ENCODE measurements at regions not wholly inside any gene's neighbourhood (a gene's known extent, or its start where the extent isn't known, plus 50 kb on each side); places are given as distances from the start of the nearest gene placed in this dataset.
A peak's percentile ranks its signal among the peaks of the same experiment; 100 is the strongest.

- ATAC-seq (peak; percentile 29; the same call in 2 of the 3 replicates), DNase-seq (ENCODE audit: low read depth, low spot score) (no peak), FAIRE-seq (no peak)
- H3K27ac ChIP-seq (ENCODE audit: control insufficient read depth, insufficient read depth) = no peak overlapping the region
- H3K79me2 ChIP-seq (ENCODE audit: control insufficient read depth, insufficient read depth, low read length) = no peaks in the 10 kb centered on the region
- in situ Hi-C loops (cut with MboI) = no loop called here
- no peaks in the 10 kb centered on the region for H4K20me1 ChIP-seq (ENCODE audit: control insufficient read depth, insufficient read depth)
- intact Hi-C loops (cut with micrococcal nuclease; ENCODE audit: unreplicated experiment) = no loop called here
- H3K4me1 ChIP-seq (ENCODE audit: control insufficient read depth, insufficient read depth, low read length) = no peaks in the 10 kb centered on the region
- TF ChIP-seq HSF1 (IDR thresholded peaks at IDR 0.05; ENCODE audit: low read depth, low read length) = no peak
- TF ChIP-seq BCL11A (IDR thresholded peaks at IDR 0.05; ENCODE audit: low read depth, low read length) = 0 out of 2 replicates have a peak, but pooled peaks have one; percentile 8
- H3K9me3 ChIP-seq (replicated peaks; ENCODE audit: control insufficient read depth, insufficient read depth, low read length) = no peaks in the 10 kb centered on the region
- no peaks in the 10 kb centered on the region for H3K36me3 ChIP-seq (ENCODE audit: control insufficient read depth in 2 of 2, insufficient read depth in 2 of 2, low read length in 1 of 2)
- no peak overlapping the region for H3K9ac ChIP-seq (ENCODE audit: control insufficient read depth, insufficient read depth, low read length)
- ChIA-PET CTCF (no interaction called here), SMC1A (ENCODE audit: uncharacterized antibody, unreplicated experiment) (interaction anchor here (2.0 kb wide), 1 partner anchor 10 kb away, joined by 6 read pairs; no protein-coding TSS in a partner anchor), RAD21 (ENCODE audit: unreplicated experiment) (no interaction called here), POLR2A (interaction anchor here (0.6 kb wide), 1 partner anchor 44 kb away, joined by 3 read pairs; no protein-coding TSS in a partner anchor)
- H3K27me3 ChIP-seq (replicated peaks in 1 of 2; ENCODE audit: control insufficient read depth in 2 of 2, insufficient read depth in 2 of 2, low read length in 1 of 2) = no peaks in the 10 kb centered on the region
- whole genome bisulfite sequencing (ENCODE audit: insufficient coverage, insufficient replicate concordance, low lambda C conversion rate, missing lambda C conversion rate) = 10% methylated on average over 3 of the region's 3 CpGs
- H3K4me2 ChIP-seq (ENCODE audit: control insufficient read depth, insufficient read depth) = no peak overlapping the region
- BruUV-seq (replicated peaks) = no TSS peak
- H3K4me3 ChIP-seq = no peak overlapping the region
- no peak overlapping the region for H2AFZ ChIP-seq (ENCODE audit: control insufficient read depth, low read depth, low read length)
These were observed 382.8 kb downstream of the ADAMTS20 start for GRCh38 chr12:43169115-43169681.

- no TSS peak for BruUV-seq (replicated peaks)
- CTCF ChIA-PET = no interaction called here
- H3K9ac ChIP-seq (ENCODE audit: control insufficient read depth, insufficient read depth, low read length) = no peak overlapping the region
- RAD21 ChIA-PET (ENCODE audit: unreplicated experiment) = no interaction called here
- no peak overlapping the region for H2AFZ ChIP-seq (ENCODE audit: control insufficient read depth, low read depth, low read length)
- no peaks in the 10 kb centered on the region for H3K36me3 ChIP-seq (ENCODE audit: control insufficient read depth in 2 of 2, insufficient read depth in 2 of 2, low read length in 1 of 2)
- no peaks in the 10 kb centered on the region for H3K4me1 ChIP-seq (ENCODE audit: control insufficient read depth, insufficient read depth, low read length)
- no peaks in the 10 kb centered on the region for H3K27me3 ChIP-seq (replicated peaks in 1 of 2; ENCODE audit: control insufficient read depth in 2 of 2, insufficient read depth in 2 of 2, low read length in 1 of 2)
- WGBS (ENCODE audit: insufficient coverage, insufficient replicate concordance, low lambda C conversion rate, missing lambda C conversion rate) = 49% methylated on average over 3 of the region's 3 CpGs
- DNase-seq (ENCODE audit: low read depth, low spot score) (no peak), ATAC-seq (no peak), FAIRE-seq (no peak)
- no peaks in the 10 kb centered on the region for H4K20me1 ChIP-seq (ENCODE audit: control insufficient read depth, insufficient read depth)
- SMC1A ChIA-PET (ENCODE audit: uncharacterized antibody, unreplicated experiment) = no interaction called here
- in situ Hi-C loops (cut with MboI) = no loop called here
- H3K79me2 ChIP-seq (ENCODE audit: control insufficient read depth, insufficient read depth, low read length) = no peaks in the 10 kb centered on the region
- POLR2A ChIA-PET = no interaction called here
- no peak overlapping the region for H3K4me2 ChIP-seq (ENCODE audit: control insufficient read depth, insufficient read depth)
- no peaks in the 10 kb centered on the region for H3K9me3 ChIP-seq (replicated peaks; ENCODE audit: control insufficient read depth, insufficient read depth, low read length)
- no peak overlapping the region for H3K4me3 ChIP-seq
- intact Hi-C loops (cut with micrococcal nuclease; ENCODE audit: unreplicated experiment) = no loop called here
- no peak overlapping the region for H3K27ac ChIP-seq (ENCODE audit: control insufficient read depth, insufficient read depth)
- TF ChIP-seq IKZF2 (IDR thresholded peaks at IDR 0.05) = no peak
- no peak for TF ChIP-seq E2F4 (IDR thresholded peaks at IDR 0.05; ENCODE audit: low read depth, low read length)
- TF ChIP-seq CEBPB (IDR thresholded peaks at IDR 0.05; ENCODE audit: borderline replicate concordance in 1 of 2, low read depth in 2 of 2, low read length in 2 of 2) = no peak
- TF ChIP-seq ETV6 (conservative IDR thresholded peaks at IDR 0.05 in 1 of 2, IDR thresholded peaks at IDR 0.05 in 1 of 2; ENCODE audit: borderline replicate concordance in 1 of 2, low read depth in 1 of 2) = no peak
- TF ChIP-seq SMAD1 (IDR thresholded peaks at IDR 0.05; ENCODE audit: low read depth, partially characterized antibody) = no peak
- TF ChIP-seq KAT2A (conservative IDR thresholded peaks at IDR 0.05; ENCODE audit: control insufficient read depth, low read depth, low read length) = no peak
- TF ChIP-seq RAD21 (IDR thresholded peaks at IDR 0.05; ENCODE audit: insufficient read depth, low read depth, low read length) = no peak
- no peak for TF ChIP-seq PRDM15 (CRISPR knock-in tag; IDR thresholded peaks at IDR 0.05)
- TF ChIP-seq CHD4 (IDR thresholded peaks at IDR 0.05) = no peak
These were observed 384.3 kb downstream of the ADAMTS20 start for GRCh38 chr12:43167691-43168090.

Data from GM12878 (cell line).